H9 (cell line): ENCODE measurements at regions not wholly inside any gene's neighbourhood (a gene's known extent, or its start where the extent isn't known, plus 50 kb on each side); places are given as distances from the start of the nearest gene placed in this dataset.

Experiments used
- DNase-seq: peaks from one replicate; pipeline ENCODE4 v3.0.0-alpha.2; 2017
- H2AFZ ChIP-seq: one replicate; pipeline ENCODE4 v1.6.1; 2013; ENCODE audit warnings: mild to moderate bottlenecking, low read length, control low read depth, moderate library complexity
- H2AK5ac ChIP-seq: 2 replicates; pipeline ENCODE4 v1.6.1; 2013; ENCODE audit warnings: low read length, control low read depth, mixed read lengths; ENCODE audit not compliant: insufficient read length
- H2BK120ac ChIP-seq: one replicate; pipeline ENCODE4 v1.6.1; 2013; ENCODE audit warnings: low read depth, mild to moderate bottlenecking, low read length, control low read depth, inconsistent platforms; ENCODE audit not compliant: poor library complexity, severe bottlenecking
- H2BK12ac ChIP-seq: 2 replicates; pipeline ENCODE4 v1.6.1; 2013; ENCODE audit warnings: low read length, control low read depth, mixed read lengths, low read depth; ENCODE audit not compliant: insufficient read length
- H2BK15ac ChIP-seq: 2 replicates; pipeline ENCODE4 v1.6.1; 2013; ENCODE audit warnings: low read depth, low read length, control low read depth
- H2BK20ac ChIP-seq: one replicate; pipeline ENCODE4 v1.6.1; 2013; ENCODE audit warnings: low read depth, mild to moderate bottlenecking, low read length, control low read depth, inconsistent platforms; ENCODE audit not compliant: poor library complexity, severe bottlenecking
- H2BK5ac ChIP-seq: 2 replicates; pipeline ENCODE4 v1.6.1; 2013; ENCODE audit warnings: low read length, control low read depth, mixed read lengths; ENCODE audit not compliant: insufficient read length
- H3K14ac ChIP-seq: 2 replicates; pipeline ENCODE4 v1.6.1; 2013; ENCODE audit warnings: low read length, control low read depth; ENCODE audit not compliant: insufficient read depth
- H3K18ac ChIP-seq: 2 replicates; pipeline ENCODE4 v1.6.1; 2013; ENCODE audit warnings: low read depth, mild to moderate bottlenecking, mixed read lengths, low read length, control low read depth; ENCODE audit not compliant: insufficient read length
- H3K23ac ChIP-seq: 2 replicates; pipeline ENCODE4 v1.6.1; 2013; ENCODE audit warnings: low read length, control low read depth, mixed read lengths, low read depth; ENCODE audit not compliant: insufficient read length
- H3K23me2 ChIP-seq: 2 replicates; pipeline ENCODE4 v1.6.1; 2013; ENCODE audit warnings: low read depth, mild to moderate bottlenecking, mixed read lengths, low read length, control low read depth; ENCODE audit not compliant: insufficient read length, poor library complexity, severe bottlenecking
- H3K27ac ChIP-seq: 2 replicates; pipeline ENCODE4 v1.5.1; 2013; ENCODE audit warnings: low read length, control low read depth, mixed read lengths, low read depth; ENCODE audit not compliant: insufficient read length
- H3K27me3 ChIP-seq: 2 replicates; pipeline ENCODE4 v1.6.1; 2013; ENCODE audit warnings: low read length, control low read depth, inconsistent platforms; ENCODE audit not compliant: insufficient read depth
- H3K4ac ChIP-seq: 2 replicates; pipeline ENCODE4 v1.6.1; 2013; ENCODE audit warnings: low read depth, mild to moderate bottlenecking, control low read depth, inconsistent platforms, low read length, moderate library complexity
- H3K4me1 ChIP-seq: 2 replicates; pipeline ENCODE4 v1.6.1; 2013; ENCODE audit warnings: low read length, control low read depth, inconsistent platforms; ENCODE audit not compliant: insufficient read depth
- H3K4me2 ChIP-seq: 2 replicates; pipeline ENCODE4 v1.6.1; 2013; ENCODE audit warnings: low read length, control low read depth, mixed read lengths; ENCODE audit not compliant: insufficient read length, insufficient read depth
- H3K56ac ChIP-seq: 2 replicates; pipeline ENCODE4 v1.6.1; 2013; ENCODE audit warnings: low read depth, mild to moderate bottlenecking, mixed read lengths, low read length, control low read depth; ENCODE audit not compliant: insufficient read length
- H3K79me1 ChIP-seq: 2 replicates; pipeline ENCODE4 v1.6.1; 2013; ENCODE audit warnings: low read depth, mild to moderate bottlenecking, moderate library complexity, low read length, control low read depth, inconsistent platforms; ENCODE audit not compliant: insufficient read depth, poor library complexity, severe bottlenecking
- H3K79me2 ChIP-seq: 2 replicates; pipeline ENCODE4 v1.6.1; 2013; ENCODE audit warnings: low read length, control low read depth, inconsistent platforms; ENCODE audit not compliant: insufficient read depth
- H3K9ac ChIP-seq: 2 replicates; pipeline ENCODE4 v1.6.1; 2013; ENCODE audit warnings: low read length, control low read depth, mixed read lengths; ENCODE audit not compliant: insufficient read length; ENCODE audit errors: extremely low read depth
- H3K9me3 ChIP-seq: one replicate; pipeline ENCODE4 v1.6.1; 2013; ENCODE audit warnings: low read depth, low read length, inconsistent platforms; ENCODE audit not compliant: control insufficient read depth
- H3T11ph ChIP-seq: one replicate; pipeline ENCODE4 v1.6.1; 2013; ENCODE audit warnings: mild to moderate bottlenecking, low read length, control low read depth, inconsistent platforms
- H4K20me1 ChIP-seq: one replicate; pipeline ENCODE4 v1.6.1; 2013; ENCODE audit not compliant: control insufficient read depth, insufficient read length, insufficient read depth
- H4K5ac ChIP-seq: 2 replicates; pipeline ENCODE4 v1.6.1; 2013; ENCODE audit warnings: low read depth, mild to moderate bottlenecking, mixed read lengths, low read length, control low read depth; ENCODE audit not compliant: insufficient read length
- H4K8ac ChIP-seq: replicated peaks from 2 replicates; pipeline ENCODE4 v1.6.1; 2013; ENCODE audit warnings: low read length, control low read depth, mixed read lengths, low read depth; ENCODE audit not compliant: insufficient read length
- H4K91ac ChIP-seq: 2 replicates; pipeline ENCODE4 v1.6.1; 2013; ENCODE audit warnings: low read depth, mild to moderate bottlenecking, moderate library complexity, mixed read lengths, low read length, control low read depth; ENCODE audit not compliant: insufficient read length
- H3K27ac Mint-ChIP-seq, 3 experiments: 2 replicates in 2 of 3; 3 replicates in 1 of 3; pipeline ENCODE4 v1.8.0; 2020 to 2021; ENCODE audit warnings: mixed read lengths in 3 of 3, mild to moderate bottlenecking in 1 of 3, moderate library complexity in 1 of 3
- H3K27me3 Mint-ChIP-seq: 2 replicates; pipeline ENCODE4 v1.8.0; 2021; ENCODE audit warnings: low read depth, mild to moderate bottlenecking, moderate library complexity, mixed read lengths
- H3K36me3 Mint-ChIP-seq, 3 experiments: 2 replicates in 2 of 3; 3 replicates in 1 of 3; pipeline ENCODE4 v1.8.0; 2020 to 2021; ENCODE audit warnings: low read depth in 3 of 3, mixed read lengths in 3 of 3; ENCODE audit not compliant: insufficient read depth in 1 of 3
- H3K4me1 Mint-ChIP-seq, 2 experiments: 2 replicates each; pipeline ENCODE4 v1.8.0; 2020; ENCODE audit warnings: mixed read lengths in 2 of 2
- H3K4me3 Mint-ChIP-seq, 2 experiments: 2 replicates in 1 of 2; 3 replicates in 1 of 2; pipeline ENCODE4 v1.8.0; 2020 to 2021; ENCODE audit warnings: mild to moderate bottlenecking in 2 of 2, mixed read lengths in 2 of 2, moderate library complexity in 1 of 2
- H3K9me3 Mint-ChIP-seq, 2 experiments: 2 replicates in 1 of 2; 3 replicates in 1 of 2; pipeline ENCODE4 v1.8.0; 2020; ENCODE audit warnings: mild to moderate bottlenecking in 2 of 2, mixed read lengths in 2 of 2, moderate library complexity in 1 of 2
- WGBS: extraction: QIAGEN DNeasy Blood & Tissue Kit; methylation state at CpG from one replicate; pipeline ENCODE4 v1.1.7; 2013; ENCODE audit warnings: missing lambda C conversion rate, low lambda C conversion rate, mixed read lengths; ENCODE audit not compliant: insufficient read length; ENCODE audit errors: extremely low coverage; 5-methylcytosine and 5-hydroxymethylcytosine counted together
- TF ChIP-seq, protein P1 (sequence below): fragments of 200-600 bp; sonication (generic); conservative IDR thresholded peaks from 3 replicates; pipeline ENCODE4 v1.8.0; 2021; ENCODE audit warnings: antibody characterized with exemption, mild to moderate bottlenecking

DNA sequence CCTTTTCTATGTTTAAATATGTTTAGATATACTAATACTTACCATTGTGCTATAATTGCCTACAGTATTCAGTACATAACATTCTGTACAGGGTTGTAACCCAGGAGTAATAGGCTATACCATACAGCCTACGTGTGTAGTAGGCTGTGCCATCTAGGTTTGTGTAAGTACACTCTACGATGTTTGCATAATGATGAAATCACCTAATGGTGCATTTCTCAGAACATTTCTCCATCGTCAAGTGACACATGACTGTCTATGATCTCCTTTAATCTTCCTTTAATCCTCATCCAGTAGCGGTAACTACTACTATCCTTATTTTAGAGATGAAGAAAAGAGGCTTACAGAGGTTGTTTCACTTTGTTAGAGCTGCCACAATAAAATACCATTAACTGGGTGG, 369.2 kb downstream of the PLK2 start:
- WGBS, result no CpG with 5 or more reads among the region's 4 CpGs
- Histone ChIP-seq H3K23ac (no peak overlapping the region), H3K27ac (no peak overlapping the region), H2AK5ac (no peak overlapping the region), H3K56ac (no peak overlapping the region), H3T11ph (no peak overlapping the region), H2BK20ac (no peak overlapping the region), H3K4me1 (no peaks in the 10 kb centered on the region), H3K9me3 (no peaks in the 10 kb centered on the region), H2BK15ac (no peak overlapping the region), H3K14ac (no peak overlapping the region), H3K18ac (no peak overlapping the region), H4K8ac (no peak overlapping the region), H4K5ac (no peak overlapping the region), H3K79me2 (no peaks in the 10 kb centered on the region), H3K27me3 (no peaks in the 10 kb centered on the region), H2BK120ac (no peak overlapping the region), H3K23me2 (no peaks in the 10 kb centered on the region), H2BK5ac (no peak overlapping the region), H3K4me2 (no peak overlapping the region), H3K79me1 (no peaks in the 10 kb centered on the region), H3K9ac (no peak overlapping the region), H2BK12ac (no peak overlapping the region), H4K20me1 (no peaks in the 10 kb centered on the region), H2AFZ (no peak overlapping the region), H3K4ac (no peak overlapping the region), H4K91ac (no peak overlapping the region)
- H3K27me3 Mint-ChIP-seq, result no peaks in the 10 kb centered on the region
- DNase-seq, result no peak
- no peak overlapping the region for H3K4me3 Mint-ChIP-seq
- no peak overlapping the region for H3K27ac Mint-ChIP-seq
- no peaks in the 10 kb centered on the region for H3K4me1 Mint-ChIP-seq
- no peaks in the 10 kb centered on the region; a peak in 1 of 7 replicates for H3K36me3 Mint-ChIP-seq
- H3K9me3 Mint-ChIP-seq, result peaks cover 3 to 6% of the 10 kb centered on the region in 2 experiments; a peak in 4 of 5 replicates
- TF ChIP-seq, protein P1, sequence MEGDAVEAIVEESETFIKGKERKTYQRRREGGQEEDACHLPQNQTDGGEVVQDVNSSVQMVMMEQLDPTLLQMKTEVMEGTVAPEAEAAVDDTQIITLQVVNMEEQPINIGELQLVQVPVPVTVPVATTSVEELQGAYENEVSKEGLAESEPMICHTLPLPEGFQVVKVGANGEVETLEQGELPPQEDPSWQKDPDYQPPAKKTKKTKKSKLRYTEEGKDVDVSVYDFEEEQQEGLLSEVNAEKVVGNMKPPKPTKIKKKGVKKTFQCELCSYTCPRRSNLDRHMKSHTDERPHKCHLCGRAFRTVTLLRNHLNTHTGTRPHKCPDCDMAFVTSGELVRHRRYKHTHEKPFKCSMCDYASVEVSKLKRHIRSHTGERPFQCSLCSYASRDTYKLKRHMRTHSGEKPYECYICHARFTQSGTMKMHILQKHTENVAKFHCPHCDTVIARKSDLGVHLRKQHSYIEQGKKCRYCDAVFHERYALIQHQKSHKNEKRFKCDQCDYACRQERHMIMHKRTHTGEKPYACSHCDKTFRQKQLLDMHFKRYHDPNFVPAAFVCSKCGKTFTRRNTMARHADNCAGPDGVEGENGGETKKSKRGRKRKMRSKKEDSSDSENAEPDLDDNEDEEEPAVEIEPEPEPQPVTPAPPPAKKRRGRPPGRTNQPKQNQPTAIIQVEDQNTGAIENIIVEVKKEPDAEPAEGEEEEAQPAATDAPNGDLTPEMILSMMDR, result no peak
